Loucy (cell line): ENCODE measurements at regions not wholly inside any gene's neighbourhood (a gene's known extent, or its start where the extent isn't known, plus 50 kb on each side); places are given as distances from the start of the nearest gene placed in this dataset.
"Not testable (repeated sequence)": the region's sequence is repeated elsewhere in the genome, so short reads cannot be mapped to it uniquely, and the experiment has no call there.

ENCODE experiments used
- CTCF ChIP-seq: fragments of 200-600 bp; sonication (generic); conservative IDR thresholded peaks from 2 replicates; pipeline ENCODE4 v1.5.1; 2014; ENCODE audit warnings: mild to moderate bottlenecking, antibody characterized with exemption, low read length
- EZH2phosphoT487 ChIP-seq: fragments of 200-600 bp; IDR thresholded peaks from 2 replicates; pipeline ENCODE4 v1.6.1; 2018; ENCODE audit warnings: antibody characterized with exemption, mild to moderate bottlenecking, moderate library complexity, borderline replicate concordance

DNA sequence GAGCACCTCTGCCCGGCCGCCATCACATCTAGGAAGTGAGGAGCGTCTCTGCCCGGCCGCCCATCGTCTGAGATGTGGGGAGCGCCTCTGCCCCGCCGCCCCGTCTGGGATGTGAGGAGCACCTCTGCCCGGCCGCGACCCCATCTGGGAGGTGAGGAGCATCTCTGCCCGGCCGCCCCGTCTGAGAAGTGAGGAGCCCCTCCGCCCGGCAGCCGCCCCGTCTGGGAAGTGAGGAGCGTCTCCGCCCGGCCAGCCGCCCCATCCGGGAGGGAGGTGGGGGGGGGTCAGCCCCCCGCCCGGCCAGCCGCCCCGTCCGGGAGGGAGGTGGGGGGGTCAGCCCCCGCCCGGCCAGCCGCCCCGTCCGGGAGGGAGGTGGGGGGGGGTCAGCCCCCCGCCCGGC lies 119.4 kb upstream of the UGP2 start:
- TF ChIP-seq CTCF, EZH2phosphoT487: not testable (repeated sequence)
